HG02798 (cell line): ENCODE measurements at regions not wholly inside any gene's neighbourhood (a gene's known extent, or its start where the extent isn't known, plus 50 kb on each side); places are given as distances from the start of the nearest gene placed in this dataset.
A peak's percentile ranks its signal among the peaks of the same experiment; 100 is the strongest.

Experiments
- ATAC-seq: cut with Tn5 transposase; IDR thresholded peaks from one replicate; pipeline ENCODE4 v1.9.1; 2021; ENCODE audit warnings: mild to moderate bottlenecking; ENCODE audit not compliant: unreplicated experiment, poor library complexity

- no peak for ATAC-seq
Measured at GRCh38 chr14:85948153-85948552, 418.2 kb downstream of the FLRT2 start.

- no peak for ATAC-seq
Measured at GRCh38 chr14:85947461-85948139, 417.7 kb downstream of the FLRT2 start.

- no peak for ATAC-seq
Measured at GRCh38 chr14:85943192-85943591, 413.2 kb downstream of the FLRT2 start.

GRCh38 chr14:85934886-85935254, 404.9 kb downstream of the FLRT2 start:
- ATAC-seq = peak; percentile 50

- peak; percentile 89 for ATAC-seq
Measured at GRCh38 chr14:85934123-85934885, 404.4 kb downstream of the FLRT2 start.

GRCh38 chr14:85921241-85921640, 391.3 kb downstream of the FLRT2 start:
- ATAC-seq = no peak

GRCh38 chr14:85917716-85918115, 387.8 kb downstream of the FLRT2 start:
- ATAC-seq = no peak

GRCh38 chr14:85915711-85916110, 385.8 kb downstream of the FLRT2 start:
- no peak for ATAC-seq

GRCh38 chr14:85912141-85912540, 382.2 kb downstream of the FLRT2 start:
- ATAC-seq = no peak

GRCh38 chr14:85911044-85911443, 381.1 kb downstream of the FLRT2 start:
- ATAC-seq = no peak

- no peak for ATAC-seq
Measured at GRCh38 chr14:85909581-85909980, 379.6 kb downstream of the FLRT2 start.

GRCh38 chr14:85907536-85907935, 377.6 kb downstream of the FLRT2 start:
- ATAC-seq = no peak

- no peak for ATAC-seq
Measured at GRCh38 chr14:85897808-85898207, 367.9 kb downstream of the FLRT2 start.

- no peak for ATAC-seq
Measured at GRCh38 chr14:85895603-85896002, 365.7 kb downstream of the FLRT2 start.

GRCh38 chr14:85892251-85892650, 362.3 kb downstream of the FLRT2 start:
- no peak for ATAC-seq

GRCh38 chr14:85883966-85884365, 354.0 kb downstream of the FLRT2 start:
- no peak for ATAC-seq

GRCh38 chr14:85883101-85883500, 353.2 kb downstream of the FLRT2 start:
- ATAC-seq = no peak

GRCh38 chr14:85881935-85882334, 352.0 kb downstream of the FLRT2 start:
- ATAC-seq = no peak

- no peak for ATAC-seq
Measured at GRCh38 chr14:85878874-85879273, 348.9 kb downstream of the FLRT2 start.

GRCh38 chr14:85873006-85873405, 343.1 kb downstream of the FLRT2 start:
- no peak for ATAC-seq

GRCh38 chr14:85867450-85867849, 337.5 kb downstream of the FLRT2 start:
- no peak for ATAC-seq

GRCh38 chr14:85865701-85866100, 335.8 kb downstream of the FLRT2 start:
- ATAC-seq = no peak
